Fibroblast of lung (primary cell): ENCODE measurements at regions not wholly inside any gene's neighbourhood (a gene's known extent, or its start where the extent isn't known, plus 50 kb on each side); places are given as distances from the start of the nearest gene placed in this dataset.

Experiments
- DNase-seq, 2 donors: peaks; one replicate each; pipeline versions ENCODE4 v3.0.0 to v3.0.0-alpha.2; 2010; ENCODE audit warnings: low read depth in 2 of 2
- H2AFZ ChIP-seq: 2 replicates; pipeline ENCODE4 v1.5.1; 2012; ENCODE audit warnings: low read length, control low read depth, inconsistent platforms
- H3K27ac ChIP-seq: 2 replicates; pipeline ENCODE4 v1.5.1; 2011; ENCODE audit warnings: low read length, control low read depth; ENCODE audit not compliant: insufficient read depth
- H3K27me3 ChIP-seq: 2 replicates; pipeline ENCODE4 v1.5.1; 2011; ENCODE audit warnings: mild to moderate bottlenecking, low read length; ENCODE audit not compliant: control insufficient read depth, insufficient read depth
- H3K36me3 ChIP-seq: 2 replicates; pipeline ENCODE4 v1.5.1; 2011; ENCODE audit warnings: low read length; ENCODE audit not compliant: control insufficient read depth, insufficient read depth
- H3K4me1 ChIP-seq: 2 replicates; pipeline ENCODE4 v1.5.1; 2011; ENCODE audit warnings: low read length; ENCODE audit not compliant: control insufficient read depth, insufficient read depth; ENCODE audit errors: extremely low read depth
- H3K4me2 ChIP-seq: 2 replicates; pipeline ENCODE4 v1.5.1; 2011; ENCODE audit warnings: low read length, control low read depth; ENCODE audit not compliant: insufficient read depth; ENCODE audit errors: extremely low read depth
- H3K4me3 ChIP-seq, 4 experiments: fragments of 200-600 bp in 1 of 4; sonication (generic) in 1 of 4; replicated peaks in 1 of 4; 2 replicates each; pipeline ENCODE4 v1.5.1; 2011 to 2016; ENCODE audit warnings: low read length in 4 of 4, low read depth in 3 of 4, mild to moderate bottlenecking in 3 of 4, control low read depth in 2 of 4, inconsistent platforms in 1 of 4, mixed read lengths in 1 of 4; ENCODE audit not compliant: insufficient read depth in 1 of 4; ENCODE audit errors: control extremely low read depth in 1 of 4
- H3K79me2 ChIP-seq: 2 replicates; pipeline ENCODE4 v1.5.1; 2012; ENCODE audit warnings: mild to moderate bottlenecking, low read length, inconsistent platforms; ENCODE audit not compliant: control insufficient read depth, insufficient read depth
- H3K9ac ChIP-seq: 2 replicates; pipeline ENCODE4 v1.5.1; 2011; ENCODE audit warnings: mild to moderate bottlenecking, low read length, control low read depth; ENCODE audit not compliant: insufficient read depth
- H3K9me3 ChIP-seq: 2 replicates; pipeline ENCODE4 v1.5.1; 2012; ENCODE audit warnings: low read depth, low read length; ENCODE audit not compliant: control insufficient read depth, insufficient read depth
- H4K20me1 ChIP-seq: 2 replicates; pipeline ENCODE4 v1.5.1; 2011; ENCODE audit warnings: low read length; ENCODE audit not compliant: control insufficient read depth, insufficient read depth; ENCODE audit errors: extremely low read depth
- CTCF ChIP-seq, 2 donors: IDR thresholded peaks in 1 of 2; conservative IDR thresholded peaks in 1 of 2; 1 replicate in 1 of 2; 2 replicates in 1 of 2; pipeline ENCODE4 v1.5.1; 2011 to 2012; ENCODE audit warnings: low read length in 2 of 2, control low read depth in 1 of 2, inconsistent platforms in 1 of 2, low read depth in 1 of 2, mild to moderate bottlenecking in 1 of 2
- EZH2 ChIP-seq: IDR thresholded peaks from 2 replicates; pipeline ENCODE4 v1.5.1; 2012; ENCODE audit warnings: low read length, control low read depth, mild to moderate bottlenecking; ENCODE audit errors: missing control alignments

GRCh38 chr13:30827578-30827925 lies 78.5 kb upstream of the MEDAG start:
- Histone ChIP-seq H2AFZ (no peak overlapping the region), H3K4me3 (no peak overlapping the region), H3K36me3 (no peaks in the 10 kb centered on the region), H3K4me1 (peaks cover 3% of the 10 kb centered on the region), H3K79me2 (no peaks in the 10 kb centered on the region), H3K27ac (no peak overlapping the region), H3K4me2 (no peak overlapping the region), H3K9me3 (no peaks in the 10 kb centered on the region), H3K27me3 (no peaks in the 10 kb centered on the region), H4K20me1 (no peaks in the 10 kb centered on the region), H3K9ac (no peak overlapping the region)
- TF ChIP-seq EZH2 (no peak), CTCF (conservative IDR thresholded peaks at IDR 0.05 in 1 of 2, IDR thresholded peaks at IDR 0.05 in 1 of 2; ENCODE audit: low read depth in 1 of 2, low read length in 2 of 2) (no peak)
- DNase-seq: no peak

- Histone ChIP-seq H3K36me3 (no peaks in the 10 kb centered on the region), H3K4me2 (no peak overlapping the region), H4K20me1 (no peaks in the 10 kb centered on the region), H3K4me1 (peaks cover 3% of the 10 kb centered on the region), H3K79me2 (no peaks in the 10 kb centered on the region), H3K27me3 (no peaks in the 10 kb centered on the region), H3K27ac (no peak overlapping the region), H3K4me3 (no peak overlapping the region), H3K9ac (no peak overlapping the region), H3K9me3 (no peaks in the 10 kb centered on the region), H2AFZ (no peak overlapping the region)
- TF ChIP-seq EZH2: no peak
- no peak for TF ChIP-seq CTCF (conservative IDR thresholded peaks at IDR 0.05 in 1 of 2, IDR thresholded peaks at IDR 0.05 in 1 of 2; ENCODE audit: low read depth in 1 of 2, low read length in 2 of 2)
- DNase-seq: peak in 1 of 2 donors; percentile 94
Measured at GRCh38 chr13:30829145-30829832, 76.8 kb upstream of the MEDAG start.

- H3K9ac ChIP-seq: no peak overlapping the region
- H3K4me3 ChIP-seq: no peak overlapping the region
- H4K20me1 ChIP-seq: no peaks in the 10 kb centered on the region
- no peak overlapping the region for H2AFZ ChIP-seq
- H3K27ac ChIP-seq: no peak overlapping the region
- peaks cover 3% of the 10 kb centered on the region for H3K4me1 ChIP-seq
- H3K79me2 ChIP-seq: no peaks in the 10 kb centered on the region
- no peaks in the 10 kb centered on the region for H3K36me3 ChIP-seq
- H3K9me3 ChIP-seq: no peaks in the 10 kb centered on the region
- peak in 1 of 2 donors; percentile 61 for DNase-seq
- TF ChIP-seq EZH2: no peak
- no peak for TF ChIP-seq CTCF (conservative IDR thresholded peaks at IDR 0.05 in 1 of 2, IDR thresholded peaks at IDR 0.05 in 1 of 2; ENCODE audit: low read depth in 1 of 2, low read length in 2 of 2)
- no peaks in the 10 kb centered on the region for H3K27me3 ChIP-seq
- H3K4me2 ChIP-seq: no peak overlapping the region
Measured at GRCh38 chr13:30829833-30830637, 76.0 kb upstream of the MEDAG start.
